Stimulated activated CD4-positive, alpha-beta T cell treated with anti-CD3 and anti-CD28 coated beads, Interleukin-12 subunit alpha, Interleukin-12 subunit beta, amount 100 ng/mL, for 24 hours (primary cell): ENCODE measurements at regions not wholly inside any gene's neighbourhood (a gene's known extent, or its start where the extent isn't known, plus 50 kb on each side); places are given as distances from the start of the nearest gene placed in this dataset.

ENCODE experiments used
- DNase-seq, 2 experiments: peaks; one replicate each; pipeline ENCODE4 v3.0.0-alpha.2; 2020; ENCODE audit warnings: low read depth in 2 of 2

DNA sequence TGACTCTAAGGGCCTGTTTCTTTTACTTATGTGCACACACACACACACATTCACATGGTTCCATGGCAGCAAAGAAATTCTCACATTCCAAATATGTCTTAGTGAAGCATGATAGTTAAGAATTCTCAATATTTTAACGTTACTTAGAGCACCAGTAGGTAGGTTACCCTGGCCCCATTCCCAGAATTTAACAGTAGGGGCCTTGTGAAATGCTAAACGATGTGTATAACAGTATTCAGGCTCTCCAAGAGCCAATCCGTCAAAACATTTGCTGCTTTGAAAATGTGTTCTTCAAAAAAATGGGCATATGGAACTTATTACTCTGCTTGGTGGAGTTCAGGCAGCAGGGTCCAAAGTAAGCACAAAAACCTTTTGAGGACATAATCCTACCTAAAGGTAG is 93.7 kb upstream of the DAB2 start:
- no peak for DNase-seq

DNA sequence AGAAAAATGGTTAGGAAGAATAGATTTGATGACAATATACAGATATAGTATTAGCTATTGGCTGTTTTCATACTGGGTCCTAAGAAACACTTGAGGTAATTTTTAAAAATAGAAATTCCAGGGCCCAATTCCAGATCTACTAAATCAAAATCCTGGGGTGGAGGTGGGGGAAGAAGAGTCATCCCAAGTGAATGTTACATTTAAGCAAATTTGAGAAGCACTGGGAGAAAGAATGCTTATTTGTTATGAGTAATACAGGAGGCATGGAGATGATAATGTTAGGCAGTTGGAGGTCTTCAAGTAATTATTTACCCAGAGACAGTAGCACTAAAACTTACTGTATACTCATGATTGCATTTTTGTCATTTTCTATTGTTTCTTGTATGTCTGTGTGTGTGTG is 93.0 kb upstream of the DAB2 start:
- no peak for DNase-seq

DNA sequence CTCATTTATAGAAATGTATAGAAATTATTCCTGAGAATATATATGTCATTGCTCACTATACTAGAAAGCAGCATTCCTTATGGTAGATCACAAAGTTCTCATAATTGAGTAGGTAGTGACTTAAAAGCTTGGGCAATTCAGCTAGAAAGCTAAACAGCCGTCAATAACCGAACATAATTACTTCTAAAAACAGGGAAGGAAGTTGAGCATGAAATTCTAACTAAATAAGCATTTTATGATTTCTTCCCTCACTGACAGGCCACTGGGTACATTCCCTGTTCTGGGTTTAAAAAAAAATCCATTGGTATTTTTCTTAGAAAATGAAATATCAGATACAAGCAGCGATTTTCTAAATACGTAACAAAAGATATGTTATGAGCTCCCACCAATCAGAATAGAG is 91.1 kb upstream of the DAB2 start:
- DNase-seq = no peak

DNA sequence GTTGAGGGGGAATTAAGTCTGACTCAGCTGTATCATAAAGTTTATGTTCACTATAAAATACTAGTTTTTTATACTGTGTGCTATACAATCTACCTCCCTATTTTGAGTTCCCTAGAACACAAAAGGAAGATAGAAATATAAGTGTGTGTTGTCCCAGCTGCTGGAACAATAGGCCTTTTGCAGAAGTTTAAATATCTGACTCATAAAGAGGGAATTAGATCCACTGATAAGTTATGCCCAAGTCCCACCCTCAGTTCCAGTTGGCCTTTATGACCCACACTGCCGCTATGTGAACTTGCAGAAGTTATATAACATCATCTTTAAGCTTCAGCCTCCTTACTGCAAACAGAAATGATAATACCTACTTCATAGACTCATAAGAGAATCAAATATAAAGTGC is 88.5 kb upstream of the DAB2 start:
- DNase-seq = no peak

DNA sequence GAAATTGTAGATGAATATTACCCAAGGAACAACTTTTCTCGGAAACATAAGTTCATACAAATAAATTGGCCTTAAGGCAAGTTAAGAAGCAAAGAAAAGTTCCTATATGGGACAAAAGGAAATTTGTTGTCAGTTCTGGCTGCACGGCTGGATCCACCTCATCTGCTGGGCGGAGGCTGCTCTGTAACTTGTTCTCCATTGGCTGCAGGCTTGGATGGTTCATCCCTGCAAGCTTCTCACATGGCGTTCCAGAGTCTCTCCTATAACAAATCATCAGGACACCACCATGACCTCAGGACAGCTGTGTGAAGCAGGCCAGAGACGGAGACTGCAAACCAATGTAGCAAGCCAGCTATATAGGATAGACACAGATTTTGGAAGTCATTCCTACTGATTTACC is 81.4 kb upstream of the DAB2 start:
- DNase-seq = no peak

DNA sequence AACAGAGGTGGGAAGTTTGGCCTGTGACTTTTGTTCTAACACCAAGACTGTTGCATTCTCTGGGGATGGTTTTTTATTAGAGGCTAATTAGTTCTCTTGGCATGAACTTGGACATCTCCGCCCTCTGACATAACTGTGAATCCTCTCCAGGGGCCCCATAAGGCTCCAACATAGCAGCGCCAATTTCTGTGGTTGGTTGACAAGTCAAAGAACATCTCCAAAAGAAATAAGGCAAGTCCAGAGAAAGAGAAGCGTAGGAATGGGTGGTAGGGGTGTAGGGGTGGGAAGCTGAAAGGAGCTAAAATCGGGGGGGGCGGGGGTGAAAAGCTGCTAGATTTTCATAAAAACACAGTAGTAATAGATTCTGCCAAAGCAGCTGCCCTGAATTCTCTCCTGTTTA is 81.0 kb upstream of the DAB2 start:
- DNase-seq = no peak

DNA sequence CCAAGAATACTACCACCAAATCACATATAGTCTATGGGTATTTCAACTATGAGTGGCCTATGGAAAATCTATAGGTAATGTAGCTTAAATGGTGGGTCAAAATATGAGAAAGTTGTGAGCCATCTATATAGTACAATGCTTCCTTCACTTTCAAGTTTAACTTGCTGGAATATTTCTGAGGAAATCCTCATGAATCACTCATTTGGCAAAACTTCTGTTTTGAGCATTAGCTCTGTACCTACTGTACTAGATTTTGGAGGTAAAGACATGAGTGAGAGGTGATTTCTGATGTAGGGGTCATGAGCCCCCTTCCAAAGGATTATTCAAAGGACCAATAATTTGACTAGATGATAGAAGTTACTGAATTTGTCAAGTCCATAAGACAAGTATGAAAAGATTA is 80.6 kb upstream of the DAB2 start:
- DNase-seq = no peak

DNA sequence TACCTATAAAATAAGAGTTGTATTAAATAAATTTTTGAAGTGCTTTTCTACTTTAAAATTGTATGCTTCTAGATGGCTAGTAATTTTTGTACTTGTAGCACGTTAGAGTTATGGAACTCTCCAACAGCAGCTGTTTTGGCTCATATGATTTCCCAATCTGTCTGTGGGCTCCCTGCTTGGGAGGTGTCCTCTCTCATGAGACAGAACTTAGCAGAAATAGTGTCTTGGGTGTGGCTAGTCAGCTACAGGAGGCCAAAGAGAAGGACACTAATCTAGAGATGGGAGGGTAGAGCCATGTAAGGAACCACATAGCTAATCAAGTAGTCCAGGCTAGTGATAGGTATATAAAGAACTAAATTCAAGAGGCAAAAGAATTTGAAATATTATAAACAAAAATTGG is 78.4 kb upstream of the DAB2 start:
- DNase-seq = no peak

DNA sequence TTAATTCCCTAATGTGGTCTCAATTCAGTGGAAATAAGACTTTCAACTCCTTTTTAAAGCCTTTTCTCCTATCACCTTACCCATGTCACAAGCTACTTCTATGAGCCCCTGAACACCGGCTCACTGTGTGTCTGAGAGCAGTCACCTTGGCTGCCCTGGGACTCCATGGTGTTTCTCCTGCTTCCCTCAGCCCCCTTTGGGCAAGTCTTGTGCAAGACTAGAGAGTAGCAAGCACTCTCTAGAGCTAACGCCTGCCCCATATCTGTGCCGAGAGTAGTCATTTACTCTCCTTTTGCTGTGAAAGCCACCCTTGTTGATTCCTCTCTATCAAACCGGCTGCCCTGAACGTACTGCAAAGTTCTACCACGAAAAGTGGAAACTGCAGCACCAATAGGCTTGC is 77.9 kb upstream of the DAB2 start:
- no peak for DNase-seq

DNA sequence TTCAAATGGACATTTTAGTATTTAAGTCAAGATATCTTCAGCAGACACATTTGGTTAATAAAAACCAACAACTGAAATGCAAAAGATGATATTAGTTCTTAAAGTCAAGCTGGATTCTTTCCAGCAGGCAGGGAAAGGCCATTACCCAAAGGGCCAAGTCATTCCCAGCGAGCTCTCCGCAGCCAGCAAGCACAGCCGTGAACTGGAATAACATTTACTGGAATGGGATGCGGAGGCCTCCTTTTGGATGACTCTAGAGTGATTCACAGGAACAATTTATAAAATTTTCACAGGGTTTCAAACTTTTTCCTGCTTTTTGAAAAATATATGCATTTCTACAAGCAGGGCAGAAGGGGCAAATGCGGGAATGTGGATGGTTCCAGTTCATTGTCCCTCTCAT is 76.6 kb upstream of the DAB2 start:
- no peak for DNase-seq

DNA sequence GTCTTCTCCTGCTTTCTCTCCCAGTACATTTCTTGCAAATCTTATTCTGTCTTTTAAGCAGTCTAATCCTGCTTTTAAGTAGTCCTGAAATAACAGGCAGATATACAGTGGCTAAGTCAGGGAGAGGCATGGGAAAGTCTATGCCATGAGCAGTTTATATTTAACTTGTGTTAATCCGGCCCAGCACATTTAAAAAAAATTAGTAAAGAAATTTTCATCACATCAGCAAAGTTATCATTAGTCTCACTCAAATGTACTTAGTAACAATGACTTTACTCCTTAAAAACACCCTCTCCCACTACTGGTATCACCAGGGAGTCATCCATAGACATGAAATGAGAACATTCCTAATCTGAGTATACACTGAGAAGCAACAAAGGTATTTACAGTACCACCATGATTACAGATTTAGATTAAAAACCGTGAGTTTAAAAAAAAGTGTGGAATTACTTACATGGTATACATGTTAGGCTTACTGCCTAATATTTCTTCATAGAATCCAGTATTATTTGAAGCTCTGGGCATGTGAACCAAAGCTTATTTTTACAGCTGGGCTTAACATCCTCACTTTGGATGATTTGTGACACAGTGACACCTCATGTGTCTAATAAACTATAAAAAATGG is 75.9 kb upstream of the DAB2 start:
- no peak for DNase-seq

DNA sequence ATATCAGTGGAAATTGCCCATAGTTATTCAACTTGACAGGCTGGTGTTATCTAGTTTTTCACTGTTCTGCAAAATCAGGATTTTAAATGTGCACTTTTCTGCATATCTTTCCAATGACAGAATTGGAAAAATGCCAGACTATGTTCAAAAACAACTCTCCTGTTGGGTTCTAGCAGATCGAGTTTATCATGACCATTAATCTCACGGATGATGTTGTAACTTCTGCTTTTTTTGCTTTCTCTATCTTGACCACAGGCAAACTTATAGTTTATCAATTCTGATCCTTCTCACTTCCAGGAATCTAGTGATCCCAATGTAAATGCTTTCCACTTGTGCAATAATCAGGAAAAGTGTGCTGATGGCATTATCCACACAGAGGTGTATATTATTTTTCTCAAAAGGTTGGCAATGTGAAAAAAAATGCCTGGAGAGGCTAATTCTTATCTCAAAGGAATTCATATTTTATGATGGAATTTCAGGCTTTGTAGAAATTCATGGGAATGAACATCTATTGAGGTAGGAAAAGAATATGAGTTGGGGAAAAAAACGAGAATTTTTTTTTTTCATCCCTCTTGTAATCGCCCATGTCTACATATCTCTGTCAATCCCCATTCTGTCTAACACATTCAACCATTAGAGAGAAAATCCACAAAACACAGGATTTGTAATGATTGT is 73.6 kb upstream of the DAB2 start:
- no peak for DNase-seq

DNA sequence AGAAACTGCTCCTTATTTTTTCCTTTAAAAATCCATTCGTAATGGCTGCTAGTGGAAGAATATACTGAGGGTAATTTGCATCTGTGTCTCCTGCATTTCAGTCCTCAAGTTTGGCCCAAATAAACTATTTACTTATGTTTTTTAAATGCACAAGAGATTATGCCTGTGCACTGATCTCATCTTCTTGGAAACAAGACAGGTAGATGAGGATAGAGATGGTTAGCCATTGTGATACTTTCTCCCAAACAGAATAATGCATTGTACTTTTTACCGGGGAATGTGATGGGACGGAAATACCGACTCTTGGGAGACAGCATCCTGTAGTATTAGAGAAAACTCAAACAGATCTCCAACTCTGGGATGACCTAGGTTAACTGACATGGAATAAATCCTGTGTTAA is 72.5 kb upstream of the DAB2 start:
- DNase-seq = no peak

DNA sequence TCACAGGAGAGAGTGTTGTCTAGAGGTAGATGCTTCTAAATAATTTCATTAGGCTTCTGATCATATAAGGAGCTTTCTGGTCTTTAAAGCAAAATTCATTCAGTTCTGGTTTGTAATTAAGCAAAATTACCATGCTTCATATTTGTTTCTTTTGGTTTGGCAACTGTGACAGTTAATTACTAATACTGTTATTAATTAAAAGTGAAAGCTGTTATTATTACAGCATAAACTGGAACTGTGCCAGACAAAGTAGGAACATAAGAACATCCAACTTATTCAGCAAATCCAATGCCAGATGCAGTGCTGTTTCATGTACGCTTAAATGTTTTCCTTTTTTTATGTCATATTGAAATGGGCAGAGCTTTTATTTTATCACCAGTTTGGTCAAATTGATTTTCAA is 70.4 kb upstream of the DAB2 start:
- no peak for DNase-seq

DNA sequence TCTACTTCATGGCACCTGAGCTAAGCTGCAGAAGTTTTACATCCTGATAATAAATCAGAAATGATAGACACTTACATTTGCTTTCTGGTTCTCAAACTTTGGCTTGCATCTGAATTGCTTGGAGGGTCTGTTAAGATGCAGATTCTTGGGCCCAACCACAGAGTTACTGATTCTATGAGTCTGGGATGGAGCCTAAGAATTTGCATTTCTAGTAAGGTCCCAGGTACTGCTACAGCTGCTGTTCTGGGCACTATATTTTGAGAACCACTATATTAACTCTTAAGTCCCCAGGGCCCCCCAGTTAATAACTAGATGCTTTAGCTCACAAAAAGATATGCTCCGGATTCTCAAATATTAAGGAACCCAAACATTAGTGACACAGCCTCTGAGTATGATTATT is 69.8 kb upstream of the DAB2 start:
- DNase-seq = no peak

DNA sequence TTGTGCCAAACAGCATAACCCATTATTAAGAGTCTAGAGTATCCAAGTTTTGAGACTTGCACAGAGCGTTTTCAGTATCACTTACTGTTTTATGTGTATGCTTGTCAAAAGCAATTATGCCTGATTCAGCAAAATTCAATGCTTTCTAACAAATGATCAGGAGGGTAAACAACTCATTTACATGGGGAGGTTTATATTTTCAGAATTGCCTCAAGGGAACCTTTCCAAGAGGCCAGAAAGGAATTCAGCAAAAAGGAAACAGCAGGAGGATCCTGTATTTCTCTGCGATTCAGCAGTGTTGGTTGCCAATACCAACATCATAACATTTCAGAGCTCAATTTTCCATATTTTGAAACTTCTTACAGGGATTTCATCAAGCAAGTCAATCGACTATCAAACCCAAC is 69.3 kb upstream of the DAB2 start:
- no peak for DNase-seq

DNA sequence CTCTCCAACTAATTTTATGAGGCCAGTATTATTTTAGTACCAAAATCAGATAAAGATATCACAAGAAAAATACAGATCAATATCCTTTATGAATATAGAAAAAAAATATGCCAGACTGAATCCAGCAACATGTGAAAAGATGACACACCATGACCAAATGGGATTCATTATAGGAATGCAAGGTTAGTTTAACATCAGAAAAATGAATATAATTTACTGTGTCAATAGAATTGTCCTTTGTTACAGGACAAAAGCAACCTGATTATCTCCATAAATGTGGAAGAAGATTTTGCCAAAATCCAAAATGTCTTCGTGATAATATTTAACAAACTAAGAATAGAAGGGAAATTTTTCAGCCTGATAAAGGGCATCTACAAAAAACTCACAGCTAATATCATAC is 66.4 kb upstream of the DAB2 start:
- DNase-seq = no peak

DNA sequence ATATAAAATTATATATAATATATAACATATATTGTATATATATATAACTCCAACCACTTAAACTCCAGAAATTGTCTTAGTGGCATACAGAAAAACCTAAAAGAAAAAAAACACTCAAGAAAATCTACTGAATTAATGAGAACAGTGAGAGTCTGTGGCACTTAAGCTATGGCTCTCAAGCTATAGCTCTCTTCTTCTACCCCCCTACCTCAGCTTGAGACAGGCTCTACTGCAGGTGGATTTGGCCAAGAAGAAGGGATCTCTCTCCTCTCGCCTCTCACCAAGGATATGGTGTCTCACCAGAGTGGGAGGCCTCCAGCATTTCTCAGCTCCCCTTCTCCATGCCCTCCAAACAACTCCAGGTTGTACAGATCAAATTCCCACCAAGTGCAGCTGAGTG is 64.5 kb upstream of the DAB2 start:
- DNase-seq = no peak

DNA sequence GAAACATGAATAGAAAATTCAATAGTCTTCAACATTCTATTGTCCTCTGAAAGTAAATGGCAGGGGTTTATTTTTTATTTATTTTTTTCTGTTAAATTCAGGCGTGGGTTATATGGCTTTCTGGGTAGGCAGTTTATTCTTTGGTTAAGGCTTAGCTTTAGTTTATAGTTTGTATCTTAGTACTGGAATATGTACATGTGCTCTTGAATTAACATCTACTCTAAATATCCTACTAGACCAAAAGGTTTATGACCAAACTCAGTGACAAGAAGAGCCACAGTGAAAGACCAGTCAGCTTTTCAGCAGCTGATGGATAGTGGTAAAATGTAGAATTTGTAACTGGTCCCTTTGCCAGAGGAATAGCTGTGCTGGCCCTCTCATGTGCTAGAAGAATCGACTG is 62.0 kb upstream of the DAB2 start:
- no peak for DNase-seq

DNA sequence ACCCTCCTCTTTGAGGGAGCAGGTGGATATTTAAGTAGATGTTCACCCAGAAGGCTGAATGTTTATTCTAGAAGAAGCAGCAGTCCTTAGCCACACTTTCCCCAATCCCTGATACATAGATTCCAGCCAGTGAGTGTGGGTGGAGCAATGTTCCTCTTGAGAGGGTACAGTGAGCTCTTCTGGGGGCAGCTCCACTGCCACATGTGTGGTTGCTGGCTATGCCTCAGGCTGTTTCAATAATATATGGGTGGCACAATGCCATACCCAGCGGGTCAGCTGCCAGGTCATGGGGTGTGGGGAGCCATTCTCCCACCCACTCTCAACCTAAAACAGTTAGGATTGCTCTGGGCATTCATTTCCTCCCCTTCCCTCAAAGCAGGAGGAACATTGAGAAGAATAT is 61.6 kb upstream of the DAB2 start:
- DNase-seq = no peak

DNA sequence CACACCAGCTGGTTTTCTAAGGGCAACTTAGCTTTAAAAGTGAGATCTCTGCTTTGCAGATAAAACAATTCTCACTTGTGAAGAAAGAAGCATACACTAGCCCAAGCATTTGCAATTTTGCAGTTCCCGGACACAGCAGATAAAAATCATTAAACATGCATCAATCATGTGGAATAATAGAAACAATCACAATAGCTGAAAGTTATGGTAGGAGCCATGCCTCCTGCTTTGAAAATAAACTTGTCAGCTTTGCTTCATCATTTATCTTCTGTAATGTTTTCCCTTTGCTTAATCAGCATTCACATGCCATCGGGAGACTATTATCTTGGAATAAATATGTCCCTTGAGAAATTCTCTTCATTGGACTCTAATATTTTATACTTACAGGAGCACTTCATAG is 60.3 kb upstream of the DAB2 start:
- DNase-seq = no peak

DNA sequence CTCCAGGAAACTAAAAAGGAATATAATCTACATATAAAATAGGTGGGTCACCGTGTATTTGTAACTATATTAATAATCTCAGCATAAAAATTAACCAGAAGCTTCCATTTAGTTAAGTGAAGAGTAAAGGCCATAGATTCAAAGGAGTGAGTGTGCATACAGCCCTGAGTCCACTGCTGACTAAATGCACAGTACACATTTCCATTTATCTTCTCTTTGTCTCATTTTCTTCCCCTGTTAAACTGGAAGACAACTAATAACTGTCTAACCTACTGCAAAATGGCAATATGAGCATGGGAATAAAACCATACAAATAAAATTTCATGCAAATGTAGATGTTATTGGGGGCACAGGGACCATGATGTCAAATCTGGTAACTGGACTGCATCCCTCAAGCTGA is 59.9 kb upstream of the DAB2 start:
- DNase-seq = no peak

DNA sequence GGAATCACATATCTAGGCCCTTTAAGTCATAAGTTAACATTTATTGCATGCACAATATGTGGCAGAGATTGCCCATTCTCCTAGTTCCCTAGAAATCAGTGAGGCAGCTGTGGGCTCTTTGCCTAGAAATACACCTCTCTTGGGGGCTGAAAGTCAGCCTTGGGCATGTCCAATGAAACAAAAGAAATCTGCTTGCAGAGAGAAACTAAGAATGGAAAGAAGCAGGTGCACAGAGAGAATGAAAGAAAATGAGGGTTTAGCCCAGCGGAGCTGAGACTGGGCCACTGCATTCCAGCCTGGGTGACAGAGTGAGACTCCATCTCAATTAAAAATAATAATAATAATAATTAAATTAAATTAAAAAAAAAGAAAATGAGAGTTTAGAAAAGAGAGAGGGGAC is 57.3 kb upstream of the DAB2 start:
- no peak for DNase-seq

DNA sequence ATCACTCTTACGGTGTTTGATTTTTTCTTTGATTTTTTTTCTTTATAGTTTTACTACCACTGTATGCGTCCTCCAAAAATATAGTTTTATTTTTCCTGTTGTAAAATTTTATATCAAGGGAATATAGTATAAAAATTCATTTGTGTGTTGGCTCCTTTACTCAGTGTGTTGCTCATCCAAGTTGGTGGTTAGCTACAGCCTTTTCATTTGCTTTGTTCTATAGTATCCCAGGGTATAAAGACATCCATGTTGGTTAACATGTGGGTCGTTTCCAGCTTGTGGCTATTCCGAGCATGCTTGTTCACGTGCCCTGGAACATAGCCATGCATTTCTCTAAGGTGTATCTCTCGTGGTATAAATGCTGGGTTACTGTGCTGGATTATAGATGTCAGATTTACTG is 54.8 kb upstream of the DAB2 start:
- no peak for DNase-seq
